Testis (tissue), 2 donors: ENCODE measurements at regions not wholly inside any gene's neighbourhood (a gene's known extent, or its start where the extent isn't known, plus 50 kb on each side); places are given as distances from the start of the nearest gene placed in this dataset.

Source experiments
- DNase-seq: peaks from one replicate; pipeline ENCODE4 v3.0.0-alpha.2; 2019
- H3K27ac ChIP-seq, 2 donors: fragments of 200-600 bp; sonication (generic); one replicate each; pipeline ENCODE4 v1.5.1; 2019
- H3K27me3 ChIP-seq: fragments of 200-600 bp; sonication (generic); one replicate; pipeline ENCODE4 v1.5.1; 2019
- H3K36me3 ChIP-seq: fragments of 200-600 bp; sonication (generic); one replicate; pipeline ENCODE4 v1.5.1; 2017; ENCODE audit warnings: low read depth; ENCODE audit errors: missing control alignments
- H3K4me1 ChIP-seq: fragments of 200-600 bp; sonication (generic); one replicate; pipeline ENCODE4 v1.5.1; 2019
- H3K4me3 ChIP-seq, 2 donors: fragments of 200-600 bp; sonication (generic); one replicate each; pipeline ENCODE4 v1.5.1; 2017 to 2019
- H3K9me3 ChIP-seq: fragments of 200-600 bp; sonication (generic); one replicate; pipeline ENCODE4 v1.5.1; 2017
- POLR2A ChIP-seq: fragments of 450-650 bp; IDR thresholded peaks from one replicate; pipeline ENCODE4 v1.6.1; 2017; ENCODE audit warnings: antibody characterized with exemption, mild to moderate bottlenecking, moderate library complexity
- WGBS, 2 donors: methylation state at CpG; one replicate each; pipeline ENCODE4 v1.1.5; 2018; 5-methylcytosine and 5-hydroxymethylcytosine counted together
- intact Hi-C: fragments of 100-400 bp; cut with DNase I; formaldehyde crosslinking; loops from one replicate; pipeline ENCODE4 v1.15.1; 2023; ENCODE audit warnings: low total_unique reads
- TF ChIP-seq, protein P1 (sequence below), 3 experiments: fragments of 450-650 bp in 2 of 3; fragments of 200-600 bp in 1 of 3; sonication (generic) in 1 of 3; IDR thresholded peaks; one replicate each; pipeline ENCODE4 v1.5.1; 2016 to 2019; ENCODE audit warnings: antibody characterized with exemption in 3 of 3, mild to moderate bottlenecking in 2 of 3, moderate library complexity in 1 of 3

DNA sequence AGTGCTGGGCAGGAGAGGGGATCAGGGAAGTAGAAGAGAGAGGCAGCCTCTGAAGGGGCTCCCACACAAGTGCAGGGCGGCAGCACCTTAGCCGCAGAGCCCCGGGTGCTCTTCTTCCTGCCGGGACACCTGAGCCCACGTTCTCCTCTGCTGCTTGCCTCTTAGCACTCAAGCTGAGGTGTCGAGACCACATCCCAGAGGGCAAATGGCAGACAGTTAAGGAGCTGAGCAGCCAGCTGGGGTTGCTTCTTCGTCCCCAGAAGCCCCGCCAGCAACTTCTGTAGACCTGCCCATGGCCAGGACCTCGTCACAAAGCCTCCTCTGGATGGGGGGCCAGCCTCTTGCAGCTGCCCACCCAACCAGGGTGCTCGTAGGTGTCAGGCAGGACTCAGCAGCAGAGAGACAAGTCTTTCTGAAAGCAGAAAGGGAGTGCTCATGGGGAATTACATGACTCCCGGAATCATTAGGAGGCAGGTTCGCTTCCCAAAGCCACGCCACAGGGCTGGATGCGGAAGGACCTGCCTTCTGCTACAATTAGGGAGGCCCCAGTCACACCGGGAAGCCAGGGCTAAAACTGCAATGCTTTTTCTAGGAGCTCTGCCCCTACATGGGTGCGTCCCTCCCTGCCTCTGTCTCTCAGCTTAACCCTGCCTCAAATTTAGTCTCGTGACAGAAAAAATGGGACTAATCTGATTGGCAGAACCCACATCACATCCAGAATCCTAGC, 141.4 kb upstream of the RAB4A start:
- intact Hi-C loops, result no loop called here
- DNase-seq, result no peak
- TF ChIP-seq, protein P1, sequence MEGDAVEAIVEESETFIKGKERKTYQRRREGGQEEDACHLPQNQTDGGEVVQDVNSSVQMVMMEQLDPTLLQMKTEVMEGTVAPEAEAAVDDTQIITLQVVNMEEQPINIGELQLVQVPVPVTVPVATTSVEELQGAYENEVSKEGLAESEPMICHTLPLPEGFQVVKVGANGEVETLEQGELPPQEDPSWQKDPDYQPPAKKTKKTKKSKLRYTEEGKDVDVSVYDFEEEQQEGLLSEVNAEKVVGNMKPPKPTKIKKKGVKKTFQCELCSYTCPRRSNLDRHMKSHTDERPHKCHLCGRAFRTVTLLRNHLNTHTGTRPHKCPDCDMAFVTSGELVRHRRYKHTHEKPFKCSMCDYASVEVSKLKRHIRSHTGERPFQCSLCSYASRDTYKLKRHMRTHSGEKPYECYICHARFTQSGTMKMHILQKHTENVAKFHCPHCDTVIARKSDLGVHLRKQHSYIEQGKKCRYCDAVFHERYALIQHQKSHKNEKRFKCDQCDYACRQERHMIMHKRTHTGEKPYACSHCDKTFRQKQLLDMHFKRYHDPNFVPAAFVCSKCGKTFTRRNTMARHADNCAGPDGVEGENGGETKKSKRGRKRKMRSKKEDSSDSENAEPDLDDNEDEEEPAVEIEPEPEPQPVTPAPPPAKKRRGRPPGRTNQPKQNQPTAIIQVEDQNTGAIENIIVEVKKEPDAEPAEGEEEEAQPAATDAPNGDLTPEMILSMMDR (IDR thresholded peaks at IDR 0.05), result no peak
- TF ChIP-seq POLR2A, result no peak
- H3K27ac ChIP-seq, result no peak overlapping the region
- WGBS, 2 donors, result 64 to 71% methylated on average over 16 to 17 of the region's 17 CpGs
- no peaks in the 10 kb centered on the region for H3K4me1 ChIP-seq
- peak overlapping the region in 1 of 2 donors; percentile 14 for H3K4me3 ChIP-seq
- no peaks in the 10 kb centered on the region for H3K27me3 ChIP-seq
- no peaks in the 10 kb centered on the region for H3K36me3 ChIP-seq
- H3K9me3 ChIP-seq, result no peaks in the 10 kb centered on the region

DNA sequence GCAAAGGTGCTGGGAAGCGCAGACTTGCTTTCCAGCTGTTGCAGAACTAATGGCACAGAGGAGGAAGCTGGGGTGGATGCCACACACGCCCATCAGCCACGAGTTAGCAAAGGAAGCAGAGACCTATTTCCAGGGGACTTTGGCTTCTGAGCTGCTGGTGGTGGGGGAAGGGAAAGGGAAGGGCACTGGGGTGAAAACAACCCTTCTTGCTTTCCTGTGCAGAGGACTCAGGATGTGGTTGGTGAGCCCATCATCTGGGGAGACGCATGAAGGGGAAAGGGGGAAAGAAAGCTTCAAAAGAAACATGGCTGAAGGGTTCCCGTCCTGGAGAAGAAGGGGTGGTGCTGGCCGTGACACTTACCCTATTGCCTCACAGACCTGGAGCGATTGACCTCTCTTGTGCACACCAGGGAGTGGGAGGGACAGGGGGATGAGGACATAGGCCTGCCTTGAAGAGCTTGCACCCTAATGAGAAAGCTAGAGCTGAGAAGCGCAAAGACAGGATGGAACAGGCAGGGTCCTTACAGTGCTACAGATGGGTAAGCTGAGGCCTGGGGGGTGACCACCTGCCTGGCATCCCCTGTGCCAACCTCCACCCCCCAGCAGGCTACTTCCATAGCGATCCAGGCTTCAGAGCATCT, 140.8 kb upstream of the RAB4A start:
- WGBS, 2 donors, result 60 to 66% methylated on average over 8 to 9 of the region's 9 CpGs
- peak overlapping the region in 1 of 2 donors; percentile 14 for H3K4me3 ChIP-seq
- no peak overlapping the region for H3K27ac ChIP-seq
- no peaks in the 10 kb centered on the region for H3K4me1 ChIP-seq
- H3K36me3 ChIP-seq, result no peaks in the 10 kb centered on the region
- intact Hi-C loops, result no loop called here
- no peaks in the 10 kb centered on the region for H3K27me3 ChIP-seq
- DNase-seq, result peak; percentile 44
- no peaks in the 10 kb centered on the region for H3K9me3 ChIP-seq
- TF ChIP-seq POLR2A, result no peak
- TF ChIP-seq, protein P1 (IDR thresholded peaks at IDR 0.05), result no peak

DNA sequence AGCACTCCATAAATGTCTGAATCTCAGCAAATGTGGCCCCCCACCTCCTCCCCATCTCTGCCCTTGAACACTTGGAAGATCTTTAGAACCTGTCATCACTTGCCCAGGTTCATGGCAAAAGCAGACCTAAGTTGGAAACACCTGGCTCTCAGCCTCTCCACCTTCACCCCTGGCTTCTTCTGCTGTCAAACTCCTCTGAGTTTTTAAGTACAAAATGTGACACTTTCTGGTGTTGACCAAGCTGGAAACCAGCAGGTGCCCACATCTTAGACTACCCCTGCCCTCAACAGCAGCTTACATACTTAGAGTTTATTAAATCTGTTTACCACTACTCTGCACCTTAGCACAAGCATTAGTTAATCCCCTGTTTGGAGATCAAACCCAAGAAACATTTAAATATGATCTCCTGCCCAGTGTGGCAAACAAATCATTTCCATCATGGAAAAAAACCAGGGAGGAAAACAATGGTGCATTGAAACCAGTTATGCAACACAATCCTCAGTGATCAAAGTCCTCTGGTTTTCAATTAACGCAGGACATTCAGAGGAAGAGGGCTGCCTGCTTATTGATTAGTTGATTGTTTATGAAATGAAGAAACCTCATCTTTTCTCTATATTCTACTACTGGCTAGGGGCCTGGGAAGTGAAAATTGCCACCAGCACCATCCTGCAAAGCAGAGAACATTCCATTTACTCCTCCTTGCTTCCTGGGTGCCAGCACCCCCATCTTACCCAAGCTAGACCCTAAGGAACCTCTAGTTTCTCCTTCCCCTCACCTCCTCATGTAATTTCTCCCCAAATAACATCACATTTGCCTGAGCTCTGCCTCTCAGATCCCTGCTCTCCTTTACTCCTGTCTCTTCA, 139.4 kb upstream of the RAB4A start:
- 88 to 91% methylated on average over 1 of the region's 1 CpG for WGBS, 2 donors
- Histone ChIP-seq H3K9me3 (no peaks in the 10 kb centered on the region), H3K4me1 (no peaks in the 10 kb centered on the region), H3K4me3 (no peak overlapping the region), H3K36me3 (no peaks in the 10 kb centered on the region), H3K27me3 (no peaks in the 10 kb centered on the region), H3K27ac (no peak overlapping the region)
- TF ChIP-seq, protein P1 (IDR thresholded peaks at IDR 0.05), result no peak
- TF ChIP-seq POLR2A, result no peak
- no peak for DNase-seq
- intact Hi-C loops, result no loop called here

DNA sequence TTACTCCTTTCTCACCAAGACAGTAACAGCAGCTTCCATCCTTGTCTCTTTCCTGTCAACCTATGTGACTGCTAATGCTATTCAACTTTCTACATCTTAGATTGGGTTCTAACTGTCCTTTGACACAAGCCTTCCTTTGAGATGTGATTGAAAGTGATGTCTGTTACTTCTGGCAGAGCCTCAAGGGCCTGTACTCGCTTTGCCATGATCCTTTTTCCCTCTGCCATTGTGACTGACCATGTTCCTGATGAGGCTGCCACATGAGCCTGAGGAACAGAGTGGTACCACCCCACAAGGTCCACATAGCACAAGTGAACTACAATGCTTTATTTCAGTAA, 138.8 kb upstream of the RAB4A start:
- H3K36me3 ChIP-seq, result no peaks in the 10 kb centered on the region
- intact Hi-C loops, result no loop called here
- H3K4me1 ChIP-seq, result no peaks in the 10 kb centered on the region
- H3K9me3 ChIP-seq, result no peaks in the 10 kb centered on the region
- no peak for DNase-seq
- TF ChIP-seq POLR2A, result no peak
- TF ChIP-seq, protein P1 (IDR thresholded peaks at IDR 0.05), result no peak
- H3K27ac ChIP-seq, result no peak overlapping the region
- no peak overlapping the region for H3K4me3 ChIP-seq
- H3K27me3 ChIP-seq, result no peaks in the 10 kb centered on the region
- WGBS, 2 donors, result 87 to 96% methylated on average over 1 of the region's 1 CpG
